HG02884 (cell line): ENCODE measurements at regions not wholly inside any gene's neighbourhood (a gene's known extent, or its start where the extent isn't known, plus 50 kb on each side); places are given as distances from the start of the nearest gene placed in this dataset.

ENCODE experiments used
- ATAC-seq: cut with Tn5 transposase; IDR thresholded peaks from one replicate; pipeline ENCODE4 v1.9.1; 2021; ENCODE audit warnings: mild to moderate bottlenecking, moderate library complexity; ENCODE audit not compliant: unreplicated experiment

GRCh38 chr20:56987986-56988385, 278.5 kb downstream of the BMP7 start:
- ATAC-seq = no peak

GRCh38 chr20:56988446-56988845, 278.0 kb downstream of the BMP7 start:
- ATAC-seq = no peak

- no peak for ATAC-seq
Measured at GRCh38 chr20:56989516-56989915, 276.9 kb downstream of the BMP7 start.

- no peak for ATAC-seq
Measured at GRCh38 chr20:56993020-56993559, 273.4 kb downstream of the BMP7 start.

- no peak for ATAC-seq
Measured at GRCh38 chr20:56994006-56994405, 272.4 kb downstream of the BMP7 start.

- no peak for ATAC-seq
Measured at GRCh38 chr20:56995149-56995548, 271.3 kb downstream of the BMP7 start.

GRCh38 chr20:56995635-56996075, 270.8 kb downstream of the BMP7 start:
- ATAC-seq = no peak

GRCh38 chr20:56996533-56996932, 269.9 kb downstream of the BMP7 start:
- no peak for ATAC-seq

GRCh38 chr20:56998438-56998837, 268.0 kb downstream of the BMP7 start:
- no peak for ATAC-seq

- ATAC-seq = no peak
Measured at GRCh38 chr20:57000441-57000968, 265.9 kb downstream of the BMP7 start.

- ATAC-seq = no peak
Measured at GRCh38 chr20:57001126-57001767, 265.2 kb downstream of the BMP7 start.

- no peak for ATAC-seq
Measured at GRCh38 chr20:57002066-57002570, 264.3 kb downstream of the BMP7 start.

- ATAC-seq = no peak
Measured at GRCh38 chr20:57003012-57003411, 263.4 kb downstream of the BMP7 start.

- ATAC-seq = no peak
Measured at GRCh38 chr20:57004416-57004815, 262.0 kb downstream of the BMP7 start.

GRCh38 chr20:57004951-57005933, 261.2 kb downstream of the BMP7 start:
- ATAC-seq = no peak

GRCh38 chr20:57006411-57007170, 259.9 kb downstream of the BMP7 start:
- ATAC-seq = no peak

- no peak for ATAC-seq
Measured at GRCh38 chr20:57007171-57007540, 259.3 kb downstream of the BMP7 start.

GRCh38 chr20:57008217-57008616, 258.2 kb downstream of the BMP7 start:
- no peak for ATAC-seq

GRCh38 chr20:57009355-57009754, 257.1 kb downstream of the BMP7 start:
- no peak for ATAC-seq

GRCh38 chr20:57009775-57010174, 256.7 kb downstream of the BMP7 start:
- no peak for ATAC-seq

- ATAC-seq = no peak
Measured at GRCh38 chr20:57012691-57013090, 253.8 kb downstream of the BMP7 start.
